HCT116 (cell line): ENCODE measurements at regions not wholly inside any gene's neighbourhood (a gene's known extent, or its start where the extent isn't known, plus 50 kb on each side); places are given as distances from the start of the nearest gene placed in this dataset.
A peak's percentile ranks its signal among the peaks of the same experiment; 100 is the strongest.

Experiments used
- ATAC-seq: fragments of 200-7000 bp; cut with Tn5 transposase; 2 replicates; pipeline ENCODE4 v1.9.1; 2020; ENCODE audit warnings: mild to moderate bottlenecking, moderate library complexity
- BruUV-seq: library from RNA; stranded (reverse); fragments of 400-500 nt; replicated peaks from 2 replicates; lab custom pipeline; 2021; lab: Mats Ljungman, UMichigan
- CTCF ChIA-PET: fragments of 300-600 bp; sonication (Branson Sonifier 250); formaldehyde crosslinking; loops from one replicate; lab custom pipeline; 2021; ENCODE audit warnings: antibody characterized with exemption; lab: Charles Lee
- POLR2A ChIA-PET: fragments of 300-600, 350-600 bp; sonication (Branson Sonifier 250); formaldehyde crosslinking; loops from one replicate; lab custom pipeline; 2021; ENCODE audit warnings: antibody characterized with exemption; lab: Charles Lee
- RAD21 ChIA-PET, 2 experiments: fragments of 300-600 bp; sonication (Branson Sonifier 250); formaldehyde crosslinking; loops; one replicate each; lab custom pipeline; 2023; ENCODE audit warnings: low total read pairs in 2 of 2; ENCODE audit not compliant: uncharacterized antibody in 2 of 2, unreplicated experiment in 2 of 2, low non-redundant PET in 1 of 2; lab: Charles Lee
- DNase-seq: peaks from one replicate; pipeline ENCODE4 v3.0.0-alpha.2; 2010; ENCODE audit warnings: low read depth, low spot score
- H2AFZ ChIP-seq: fragments of 200-600 bp; shearing (Covaris generic), sonication (generic); 2 replicates; pipeline ENCODE4 v1.6.1; 2017; ENCODE audit warnings: low read depth, mixed run types, mixed read lengths, antibody characterized with exemption, low read length; ENCODE audit not compliant: poor library complexity, severe bottlenecking
- H3K27ac ChIP-seq: 2 replicates; pipeline ENCODE4 v1.5.1; 2012; ENCODE audit warnings: low read depth, low read length
- H3K27me3 ChIP-seq: fragments of 200-600 bp; sonication (generic); 2 replicates; pipeline ENCODE4 v1.6.1; 2016; ENCODE audit warnings: mixed run types, low read length, mixed read lengths; ENCODE audit not compliant: insufficient read depth
- H3K36me3 ChIP-seq, 2 experiments: fragments of 200-500 bp in 1 of 2; fragments of 200-600 bp in 1 of 2; sonication (Bioruptor generic) in 1 of 2; sonication (generic) in 1 of 2; 2 replicates each; pipeline versions ENCODE4 v1.5.1 to v1.6.1; 2014 to 2016; ENCODE audit warnings: low read length in 2 of 2, inconsistent platforms in 1 of 2, mixed read lengths in 1 of 2, mixed run types in 1 of 2; ENCODE audit not compliant: insufficient read depth in 2 of 2, control insufficient read depth in 1 of 2
- H3K4me1 ChIP-seq, 2 experiments: fragments of 200-600 bp in 1 of 2; sonication (generic) in 1 of 2; 2 replicates each; pipeline versions ENCODE4 v1.5.1 to v1.6.1; 2012 to 2017; ENCODE audit warnings: low read length in 2 of 2, inconsistent platforms in 1 of 2, mild to moderate bottlenecking in 1 of 2, mixed read lengths in 1 of 2, mixed run types in 1 of 2, moderate library complexity in 1 of 2; ENCODE audit not compliant: insufficient read depth in 2 of 2, control insufficient read depth in 1 of 2
- H3K4me2 ChIP-seq: fragments of 200-600 bp; sonication (generic); 2 replicates; pipeline ENCODE4 v1.6.1; 2017; ENCODE audit warnings: mixed run types, low read length, mixed read lengths
- H3K4me3 ChIP-seq, 2 experiments: fragments of 200-600 bp in 1 of 2; sonication (generic) in 1 of 2; replicated peaks in 1 of 2; 2 replicates each; pipeline ENCODE4 v1.5.1; 2011 to 2016; ENCODE audit warnings: low read length in 2 of 2, control low read depth in 1 of 2, low read depth in 1 of 2, mild to moderate bottlenecking in 1 of 2, mixed read lengths in 1 of 2, mixed run types in 1 of 2
- H3K79me2 ChIP-seq: fragments of 200-600 bp; sonication (generic); 2 replicates; pipeline ENCODE4 v1.6.1; 2017; ENCODE audit warnings: mild to moderate bottlenecking, mixed run types, low read length, moderate library complexity, mixed read lengths; ENCODE audit not compliant: insufficient read depth
- H3K9ac ChIP-seq: fragments of 200-600 bp; sonication (generic); 2 replicates; pipeline ENCODE4 v1.6.1; 2016; ENCODE audit warnings: low read length, mixed read lengths
- H3K9me2 ChIP-seq: fragments of 200-600 bp; sonication (generic), shearing (Covaris generic); 2 replicates; pipeline ENCODE4 v1.6.1; 2017; ENCODE audit warnings: mixed run types, mild to moderate bottlenecking, moderate library complexity; ENCODE audit not compliant: insufficient read depth
- H3K9me3 ChIP-seq, 2 experiments: fragments of 200-500 bp in 1 of 2; fragments of 200-600 bp in 1 of 2; sonication (Bioruptor generic) in 1 of 2; sonication (generic) in 1 of 2; 2 replicates each; pipeline ENCODE4 v1.6.1; 2014 to 2017; ENCODE audit warnings: low read length in 2 of 2, mixed read lengths in 2 of 2, inconsistent platforms in 1 of 2, low read depth in 1 of 2, mild to moderate bottlenecking in 1 of 2, mixed run types in 1 of 2, moderate library complexity in 1 of 2; ENCODE audit not compliant: control insufficient read depth in 1 of 2, insufficient read depth in 1 of 2
- H4K20me1 ChIP-seq: fragments of 200-600 bp; sonication (generic), shearing (Covaris generic); 2 replicates; pipeline ENCODE4 v1.6.1; 2017; ENCODE audit warnings: mixed run types, mild to moderate bottlenecking, moderate library complexity; ENCODE audit not compliant: insufficient read depth
- CBX3 ChIP-seq: IDR thresholded peaks from 2 replicates; pipeline ENCODE4 v1.6.1; 2012; ENCODE audit warnings: low read depth
- CEBPB ChIP-seq: IDR thresholded peaks from 2 replicates; pipeline ENCODE4 v1.6.1; 2012; ENCODE audit warnings: low read depth
- EGR1 ChIP-seq: IDR thresholded peaks from 2 replicates; pipeline ENCODE4 v1.6.1; 2012; ENCODE audit warnings: low read depth
- ELF1 ChIP-seq: IDR thresholded peaks from 2 replicates; pipeline ENCODE4 v1.6.1; 2012; ENCODE audit warnings: low read depth, borderline replicate concordance
- EZH2 ChIP-seq: fragments of 200-600 bp; sonication (generic); IDR thresholded peaks from 2 replicates; pipeline ENCODE4 v1.6.1; 2017; ENCODE audit warnings: antibody characterized with exemption, mixed run types
- EZH2phosphoT487 ChIP-seq: fragments of 200-600 bp; IDR thresholded peaks from 2 replicates; pipeline ENCODE4 v1.6.1; 2018; ENCODE audit warnings: antibody characterized with exemption, borderline replicate concordance
- FOSL1 ChIP-seq: IDR thresholded peaks from 2 replicates; pipeline ENCODE4 v1.6.1; 2012; ENCODE audit warnings: low read depth
- JUND ChIP-seq: IDR thresholded peaks from 2 replicates; pipeline ENCODE4 v1.6.1; 2012
- MAX ChIP-seq: IDR thresholded peaks from 2 replicates; pipeline ENCODE4 v1.6.1; 2012
- POLR2A ChIP-seq: IDR thresholded peaks from 2 replicates; pipeline ENCODE4 v1.7.0; 2011; ENCODE audit warnings: borderline replicate concordance; ENCODE audit not compliant: insufficient read depth, insufficient read length; ENCODE audit errors: extremely low read depth
- POLR2AphosphoS5 ChIP-seq: IDR thresholded peaks from 2 replicates; pipeline ENCODE4 v1.6.1; 2011; ENCODE audit warnings: mild to moderate bottlenecking, low read depth, low read length, moderate library complexity
- RAD21 ChIP-seq: IDR thresholded peaks from 2 replicates; pipeline ENCODE4 v1.6.1; 2012; ENCODE audit warnings: low read depth, mild to moderate bottlenecking
- REST ChIP-seq: IDR thresholded peaks from 2 replicates; pipeline ENCODE4 v1.6.1; 2012; ENCODE audit warnings: low read depth
- SIN3A ChIP-seq: IDR thresholded peaks from 2 replicates; pipeline ENCODE4 v1.6.1; 2012; ENCODE audit warnings: low read depth
- SP1 ChIP-seq: IDR thresholded peaks from 2 replicates; pipeline ENCODE4 v1.6.1; 2012; ENCODE audit warnings: low read depth
- SRF ChIP-seq: IDR thresholded peaks from 2 replicates; pipeline ENCODE4 v1.6.1; 2012; ENCODE audit warnings: low read depth
- TCF7L2 ChIP-seq: IDR thresholded peaks from 2 replicates; pipeline ENCODE4 v1.7.0; 2011; ENCODE audit warnings: borderline replicate concordance, inconsistent platforms; ENCODE audit not compliant: insufficient read depth, insufficient read length; ENCODE audit errors: extremely low read depth
- ZBTB33 ChIP-seq: IDR thresholded peaks from 2 replicates; pipeline ENCODE4 v1.6.1; 2011; ENCODE audit warnings: mild to moderate bottlenecking, low read length, moderate library complexity; ENCODE audit not compliant: insufficient replicate concordance; ENCODE audit errors: extremely low read depth
- ZFX ChIP-seq: fragments of 450-650 bp; IDR thresholded peaks from 2 replicates; pipeline ENCODE4 v1.6.1; 2017
- ZNF274 ChIP-seq: fragments of 200-500 bp; sonication (Bioruptor generic); IDR thresholded peaks from 2 replicates; pipeline ENCODE4 v1.6.1; 2014; ENCODE audit warnings: mild to moderate bottlenecking, low read depth, low read length, inconsistent platforms
- intact Hi-C: fragments of 100-400 bp; cut with micrococcal nuclease; formaldehyde crosslinking; loops from 2 replicates; pipeline ENCODE4 v1.10.0; 2022
- TF ChIP-seq, protein P1 (sequence below): IDR thresholded peaks from 2 replicates; pipeline ENCODE4 v1.6.1; 2012

- TF ChIP-seq SIN3A, result 0 out of 2 replicates have a peak, but pooled peaks have one; percentile 27
- no peak for TF ChIP-seq ELF1
- peak; percentile 45; the same call in 1 of the 2 replicates for TF ChIP-seq POLR2AphosphoS5
- TF ChIP-seq, all 23 proteins: peak for 13
These were observed 467.4 kb upstream of the DPPA4 start (continued) for GRCh38 chr3:109804697-109805096.

DNA sequence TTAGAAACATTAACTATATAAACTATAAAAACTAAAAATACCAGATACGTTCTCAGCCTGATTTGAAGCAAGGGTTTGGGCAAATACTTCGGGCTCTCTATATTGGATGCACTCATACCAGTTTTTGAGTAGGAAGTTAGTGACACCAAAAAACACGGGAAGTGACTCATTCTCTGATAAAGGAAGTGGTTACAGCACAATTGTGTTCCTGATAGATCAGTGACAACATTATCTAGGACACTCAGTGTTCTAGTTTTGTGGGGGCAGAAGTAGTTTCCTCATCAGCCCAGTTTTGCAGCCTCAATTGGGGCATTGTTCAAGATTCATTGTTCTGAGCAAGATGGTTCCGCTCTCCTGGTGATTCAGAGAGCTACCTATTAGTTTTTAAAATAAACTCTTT is 469.6 kb upstream of the DPPA4 start:
- H3K4me1 ChIP-seq, result peaks cover 24 to 62% of the 10 kb centered on the region in 2 experiments
- RAD21 ChIA-PET, result no interaction called here
- ATAC-seq, result peak; percentile 70
- DNase-seq, result peak; percentile 88
- no peaks in the 10 kb centered on the region for H3K79me2 ChIP-seq
- no peaks in the 10 kb centered on the region for H3K9me3 ChIP-seq
- H3K36me3 ChIP-seq, result 0 out of 4 replicates have a peak, but pooled peaks cover 0 to 4% of the 10 kb centered on the region in 2 experiments
- H3K27ac ChIP-seq, result peak overlapping the region; percentile 71
- BruUV-seq, result no TSS peak
- no peaks in the 10 kb centered on the region for H4K20me1 ChIP-seq
- intact Hi-C loops, result loop anchor here (10.0 kb wide), 1 partner anchor 1268 kb away; the partner anchor contains the start of gene NECTIN3
- CTCF ChIA-PET, result interaction anchor here (1.5 kb wide), 1 partner anchor 508 kb away, joined by 5 read pairs; no protein-coding TSS in a partner anchor
- peak overlapping the region in 1 of 2 experiments; percentile 21; a peak in 1 of 4 replicates for H3K4me3 ChIP-seq
- POLR2A ChIA-PET, result no interaction called here
- peak overlapping the region; percentile 59 for H3K4me2 ChIP-seq
- no peaks in the 10 kb centered on the region for H3K9me2 ChIP-seq
- H2AFZ ChIP-seq, result peak overlapping the region; percentile 43
- H3K27me3 ChIP-seq, result no peaks in the 10 kb centered on the region
- H3K9ac ChIP-seq, result peak overlapping the region; percentile 36
- TF ChIP-seq ZFX, result no peak
- TF ChIP-seq CBX3, result peak; percentile 93
- peak; percentile 88 for TF ChIP-seq FOSL1
- peak; percentile 44; the same call in 1 of the 2 replicates for TF ChIP-seq ELF1
- no peak; the same call in 1 of the 2 replicates for TF ChIP-seq RAD21
- TF ChIP-seq EGR1, result peak; percentile 47; the same call in 1 of the 2 replicates
- TF ChIP-seq REST, result no peak
- peak; percentile 96 for TF ChIP-seq SP1
- TF ChIP-seq, protein P1, sequence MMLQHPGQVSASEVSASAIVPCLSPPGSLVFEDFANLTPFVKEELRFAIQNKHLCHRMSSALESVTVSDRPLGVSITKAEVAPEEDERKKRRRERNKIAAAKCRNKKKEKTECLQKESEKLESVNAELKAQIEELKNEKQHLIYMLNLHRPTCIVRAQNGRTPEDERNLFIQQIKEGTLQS, result peak; percentile 56; the same call in 1 of the 2 replicates
- peak; percentile 80 for TF ChIP-seq CEBPB
- no peak for TF ChIP-seq ZNF274
- peak; percentile 66 for TF ChIP-seq SRF
- TF ChIP-seq SIN3A, result no peak
- no peak for TF ChIP-seq EZH2
- peak; percentile 94 for TF ChIP-seq JUND
- no peak for TF ChIP-seq EZH2phosphoT487
- no peak for TF ChIP-seq TCF7L2
- peak; percentile 69 for TF ChIP-seq POLR2AphosphoS5
- no peak for TF ChIP-seq ZBTB33
- TF ChIP-seq POLR2A, result no peak
- no peak; the same call in 1 of the 2 replicates for TF ChIP-seq MAX
